Stimulated activated CD4-positive, alpha-beta T cell treated with anti-CD3 and anti-CD28 coated beads, Interleukin-4, amount 100 ng/mL, for 1 hour (primary cell): ENCODE measurements at regions not wholly inside any gene's neighbourhood (a gene's known extent, or its start where the extent isn't known, plus 50 kb on each side); places are given as distances from the start of the nearest gene placed in this dataset.

ENCODE experiments used
- DNase-seq: peaks from one replicate; pipeline ENCODE4 v3.0.0-alpha.2; 2020

- no peak for DNase-seq
Measured at GRCh38 chr2:181308766-181309515, 148.2 kb upstream of the ITGA4 start.

- DNase-seq, result no peak
Measured at GRCh38 chr2:181309586-181309985, 147.6 kb upstream of the ITGA4 start.

- no peak for DNase-seq
Measured at GRCh38 chr2:181310967-181311366, 146.2 kb upstream of the ITGA4 start.

GRCh38 chr2:181311837-181312236 is 145.3 kb upstream of the ITGA4 start:
- DNase-seq, result no peak

- DNase-seq, result no peak
Measured at GRCh38 chr2:181312515-181312927, 144.7 kb upstream of the ITGA4 start.

- no peak for DNase-seq
Measured at GRCh38 chr2:181313845-181314244, 143.3 kb upstream of the ITGA4 start.

- DNase-seq, result no peak
Measured at GRCh38 chr2:181314551-181314950, 142.6 kb upstream of the ITGA4 start.

GRCh38 chr2:181317511-181317910 is 139.7 kb upstream of the ITGA4 start:
- DNase-seq, result no peak

GRCh38 chr2:181318504-181319280 is 138.5 kb upstream of the ITGA4 start:
- no peak for DNase-seq

- no peak for DNase-seq
Measured at GRCh38 chr2:181319286-181319685, 137.9 kb upstream of the ITGA4 start.

- no peak for DNase-seq
Measured at GRCh38 chr2:181320638-181321037, 136.5 kb upstream of the ITGA4 start.

GRCh38 chr2:181324912-181325311 is 132.3 kb upstream of the ITGA4 start:
- DNase-seq, result no peak

- no peak for DNase-seq
Measured at GRCh38 chr2:181326661-181327060, 130.5 kb upstream of the ITGA4 start.

GRCh38 chr2:181330286-181330685 is 126.9 kb upstream of the ITGA4 start:
- DNase-seq, result no peak

GRCh38 chr2:181332044-181332605 is 125.1 kb upstream of the ITGA4 start:
- DNase-seq, result no peak

GRCh38 chr2:181334158-181334826 is 122.9 kb upstream of the ITGA4 start:
- DNase-seq, result no peak

GRCh38 chr2:181340891-181341290 is 116.3 kb upstream of the ITGA4 start:
- DNase-seq, result no peak

GRCh38 chr2:181341855-181342600 is 115.2 kb upstream of the ITGA4 start:
- no peak for DNase-seq

GRCh38 chr2:181348107-181348837 is 108.9 kb upstream of the ITGA4 start:
- DNase-seq, result no peak

- DNase-seq, result no peak
Measured at GRCh38 chr2:181352158-181352557, 105.0 kb upstream of the ITGA4 start.

GRCh38 chr2:181354626-181355025 is 102.6 kb upstream of the ITGA4 start:
- DNase-seq, result no peak

- DNase-seq, result no peak
Measured at GRCh38 chr2:181356526-181357130, 100.6 kb upstream of the ITGA4 start.
